ENCODE measurements at regions not wholly inside any gene's neighbourhood (a gene's known extent, or its start where the extent isn't known, plus 50 kb on each side); places are given as distances from the start of the nearest gene placed in this dataset.

- H3K36me3 ChIP-seq (ENCODE audit: control insufficient read depth in 4 of 4, insufficient read depth in 3 of 4, low read depth in 1 of 4, low read length in 3 of 4) = no peaks in the 10 kb centered on the region
- TF ChIP-seq FOXA2 (IDR thresholded peaks at IDR 0.05) (no peak), RAD21 (IDR thresholded peaks at IDR 0.05) (no peak), ATF3 (IDR thresholded peaks at IDR 0.05) (no peak), CTCF (IDR thresholded peaks at IDR 0.05; ENCODE audit: low read depth, low read length, missing input control) (no peak), YY1 (IDR thresholded peaks at IDR 0.05) (no peak), MAX (IDR thresholded peaks at IDR 0.05) (no peak), NR2F2 (IDR thresholded peaks at IDR 0.05) (no peak), GABPA (IDR thresholded peaks at IDR 0.05 in 1 of 2, conservative IDR thresholded peaks at IDR 0.05 in 1 of 2) (no peak), REST (IDR thresholded peaks at IDR 0.05) (no peak), SP1 (IDR thresholded peaks at IDR 0.05) (no peak), FOXA1 (IDR thresholded peaks at IDR 0.05) (no peak), TAF1 (conservative IDR thresholded peaks at IDR 0.05) (no peak), RXRA (IDR thresholded peaks at IDR 0.05) (no peak), HNF4G (IDR thresholded peaks at IDR 0.05) (no peak), ZBTB33 (IDR thresholded peaks at IDR 0.05) (no peak), EGR1 (IDR thresholded peaks at IDR 0.05; ENCODE audit: low read depth in 2 of 2) (no peak), HNF4A (conservative IDR thresholded peaks at IDR 0.05) (no peak)
- 64% methylated on average over 20 of the region's 20 CpGs for WGBS
- H3K9me3 ChIP-seq (ENCODE audit: control insufficient read depth in 4 of 4, low read length in 3 of 4) = no peaks in the 10 kb centered on the region
- no peaks in the 10 kb centered on the region for H3K4me1 ChIP-seq (ENCODE audit: control insufficient read depth in 4 of 4, insufficient read depth in 4 of 4, low read length in 3 of 4)
- H3K9ac ChIP-seq (ENCODE audit: low read depth in 1 of 2, low read length in 2 of 2) = no peak overlapping the region
- no peak for DNase-seq (ENCODE audit: low spot score)
- peak overlapping the region in 1 of 2 donors; percentile 40 for H3K27ac ChIP-seq (ENCODE audit: low read depth in 1 of 2, low read length in 2 of 2)
- H3K27me3 ChIP-seq (ENCODE audit: control insufficient read depth in 4 of 4, insufficient read depth in 4 of 4, low read length in 3 of 4) = no peaks in the 10 kb centered on the region
- no peak overlapping the region for H3K4me3 ChIP-seq (ENCODE audit: low read depth in 1 of 3, low read length in 3 of 3)
These were observed 218.5 kb downstream of the C9orf50 start for GRCh38 chr9:129402371-129402739.
